SHP77 (cell line): ENCODE measurements at regions not wholly inside any gene's neighbourhood (a gene's known extent, or its start where the extent isn't known, plus 50 kb on each side); places are given as distances from the start of the nearest gene placed in this dataset.
"Not testable (repeated sequence)": the region's sequence is repeated elsewhere in the genome, so short reads cannot be mapped to it uniquely, and the experiment has no call there.

Experiments
- DNase-seq, 2 experiments: peaks; one replicate each; lab custom pipeline; 2025; lab: John Stamatoyannopoulos, UW

- no peak for DNase-seq
Observed at GRCh38 chr1:234776876-234777855, 167.2 kb upstream of the IRF2BP2 start.

GRCh38 chr1:234776256-234776875 lies 166.4 kb upstream of the IRF2BP2 start:
- DNase-seq: no peak

GRCh38 chr1:234775477-234776246 lies 165.7 kb upstream of the IRF2BP2 start:
- DNase-seq: no peak

DNA sequence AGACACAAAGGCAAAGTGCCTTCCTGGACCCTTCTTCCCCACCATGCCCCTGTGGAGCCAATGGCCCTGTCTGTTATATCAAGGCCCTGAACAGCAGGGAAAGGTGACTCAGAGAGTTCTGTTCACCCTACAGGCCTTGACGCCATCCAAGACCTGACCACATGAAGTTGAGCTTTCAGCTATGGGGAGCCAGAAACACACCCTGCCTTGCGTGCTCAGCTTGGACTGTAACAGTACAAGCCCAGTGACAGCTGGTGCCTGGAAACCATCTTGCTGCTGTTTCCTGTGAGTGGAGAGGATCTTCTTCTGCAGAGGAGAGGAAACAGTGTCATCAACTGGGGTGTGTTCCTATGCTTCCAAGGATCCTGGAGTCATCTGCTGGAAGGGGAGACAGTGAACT lies 165.0 kb upstream of the IRF2BP2 start:
- no peak for DNase-seq

DNA sequence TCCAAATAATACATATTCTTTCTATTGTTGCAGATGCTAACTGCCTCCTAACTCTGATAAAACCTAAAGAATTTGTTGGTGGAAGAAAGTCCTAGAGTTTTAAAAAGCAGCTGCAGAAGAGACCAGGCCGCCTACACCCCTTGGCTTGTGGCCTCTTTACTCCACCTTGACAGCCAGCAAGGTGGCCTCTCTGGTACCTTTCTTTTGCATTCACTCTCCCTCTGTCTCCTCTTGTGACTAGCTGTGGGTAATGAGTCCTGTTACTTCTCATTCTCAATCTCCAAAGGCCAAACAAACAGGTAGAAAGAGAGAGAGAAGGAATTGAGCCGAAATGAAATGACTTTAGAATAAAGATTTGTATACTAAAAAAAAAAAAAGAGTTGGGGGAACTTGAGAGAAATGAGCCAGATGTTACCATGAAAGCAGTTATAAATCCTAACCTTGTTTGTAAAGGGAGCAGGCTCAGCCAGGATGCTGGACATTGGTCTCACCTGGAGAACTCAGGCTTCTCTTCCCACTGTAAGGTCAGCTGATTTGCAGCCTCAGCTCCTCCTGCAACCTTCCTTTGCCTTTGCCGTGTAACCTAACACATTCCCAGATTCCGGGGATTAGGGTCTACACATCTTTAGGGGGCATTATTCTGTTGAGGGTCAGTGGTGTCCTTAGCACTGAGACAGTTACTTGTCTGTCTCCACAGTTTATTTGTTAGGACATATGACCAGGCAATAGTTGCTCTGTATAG lies 164.1 kb upstream of the IRF2BP2 start:
- no peak for DNase-seq

DNA sequence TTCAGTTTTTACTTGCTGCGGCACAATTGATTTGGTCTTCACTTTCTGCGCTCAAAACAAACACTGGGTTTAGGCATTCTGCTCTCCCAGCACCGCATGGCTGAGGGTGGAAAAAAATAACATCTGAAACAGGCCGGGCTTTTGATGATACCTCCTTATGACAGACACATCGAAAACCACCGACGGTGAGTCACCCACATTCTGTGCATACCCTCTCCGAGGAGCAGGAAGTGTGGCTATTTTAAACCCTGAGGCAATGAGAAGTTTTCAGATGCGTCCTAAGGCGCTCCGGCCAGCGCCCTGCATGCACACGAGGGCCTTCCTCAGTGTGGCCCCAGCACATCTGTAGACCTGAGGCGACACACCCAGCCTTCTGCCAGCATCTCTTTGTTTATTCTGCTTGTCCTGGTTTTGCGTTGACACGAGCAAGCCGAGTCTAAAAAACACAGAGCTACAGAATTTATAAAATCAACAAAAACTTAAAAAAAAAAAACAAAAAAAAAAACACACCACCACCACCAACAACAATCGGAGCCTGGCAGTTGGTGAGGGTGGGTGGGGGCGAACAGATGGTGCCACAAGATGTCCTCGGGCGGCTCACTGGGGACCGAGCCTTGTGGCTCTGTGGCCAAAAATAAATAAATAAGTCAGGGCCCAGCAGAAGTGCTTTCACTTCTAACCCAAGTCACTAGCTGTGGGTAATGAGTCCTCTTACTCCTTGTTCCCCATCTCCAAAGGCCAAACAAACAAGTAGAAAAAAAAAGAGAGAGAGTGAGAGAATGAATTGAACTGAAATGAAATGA lies 162.6 kb upstream of the IRF2BP2 start:
- peak in 1 of 2 experiments; percentile 32 for DNase-seq

- DNase-seq: no peak
Observed at GRCh38 chr1:234771642-234772344, 161.8 kb upstream of the IRF2BP2 start.

- no peak for DNase-seq
Observed at GRCh38 chr1:234770924-234771540, 161.1 kb upstream of the IRF2BP2 start.

- no peak for DNase-seq
Observed at GRCh38 chr1:234769986-234770795, 160.2 kb upstream of the IRF2BP2 start.

DNA sequence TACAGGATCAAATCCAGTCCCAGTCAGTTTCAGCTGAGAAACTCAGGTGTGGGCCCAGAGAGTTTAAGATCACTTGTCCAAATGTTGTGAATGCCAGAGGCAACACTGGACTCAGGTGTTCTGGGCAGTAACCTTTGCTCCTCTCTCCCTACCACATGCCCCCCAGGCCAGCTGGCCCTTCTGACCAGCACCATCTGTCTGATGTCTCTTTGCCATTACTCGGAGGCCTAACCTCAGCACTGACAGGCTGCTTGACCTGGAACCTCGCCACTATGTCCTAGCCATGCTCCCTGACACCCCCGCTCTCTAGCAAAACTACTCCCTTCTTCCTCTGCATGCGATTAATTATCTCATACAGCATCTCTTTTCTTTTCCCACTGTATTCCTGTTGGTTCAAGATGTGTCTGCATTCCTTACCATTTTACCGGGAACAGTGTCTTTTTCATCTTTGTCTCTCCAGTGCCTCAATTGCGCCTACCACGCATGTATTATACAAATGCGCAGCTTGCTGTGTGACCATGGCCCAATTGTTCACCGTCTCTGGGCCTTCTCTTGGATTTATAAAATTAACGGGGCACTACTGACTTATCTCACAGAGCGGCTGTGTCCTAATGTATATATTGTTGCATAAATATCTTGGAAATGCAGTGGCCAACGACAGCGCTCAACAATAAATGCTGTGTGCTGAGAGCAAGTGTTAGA lies 159.5 kb upstream of the IRF2BP2 start:
- no peak for DNase-seq

DNA sequence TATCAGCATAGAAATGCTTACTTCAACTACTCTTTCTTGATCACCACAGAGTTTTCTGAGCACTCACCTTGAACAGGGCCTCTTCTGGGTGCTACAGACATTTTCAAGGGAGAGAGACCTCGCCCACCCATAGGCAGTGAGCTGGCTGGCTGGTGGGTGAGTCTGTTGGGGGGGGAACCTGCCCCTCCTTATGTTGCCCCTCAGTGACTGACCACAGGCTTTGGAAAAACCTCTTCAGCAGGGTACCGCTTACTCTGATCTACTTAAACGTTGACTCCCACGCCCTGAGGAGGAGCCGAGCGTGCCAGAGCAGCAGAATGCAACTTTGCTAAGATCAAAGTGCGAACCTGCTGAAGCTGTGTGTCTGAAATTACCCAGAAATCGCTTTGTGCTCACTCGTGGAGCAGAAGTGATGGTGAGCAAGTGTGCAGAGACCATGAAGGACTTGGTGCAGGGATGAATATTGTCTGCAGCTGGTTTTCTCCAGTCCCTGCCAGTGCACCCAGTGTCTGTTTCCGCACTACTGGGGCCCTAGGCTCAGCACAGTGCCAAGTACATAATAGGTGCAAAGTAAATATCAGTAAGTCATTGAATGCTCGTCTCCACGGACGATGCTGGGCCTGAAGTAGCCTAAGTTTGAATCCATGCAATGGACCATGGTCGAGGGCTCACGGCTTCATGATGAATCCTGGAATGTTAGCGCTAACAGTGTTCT lies 158.7 kb upstream of the IRF2BP2 start:
- no peak for DNase-seq

- no peak for DNase-seq
Observed at GRCh38 chr1:234768171-234768568, 158.2 kb upstream of the IRF2BP2 start.

DNA sequence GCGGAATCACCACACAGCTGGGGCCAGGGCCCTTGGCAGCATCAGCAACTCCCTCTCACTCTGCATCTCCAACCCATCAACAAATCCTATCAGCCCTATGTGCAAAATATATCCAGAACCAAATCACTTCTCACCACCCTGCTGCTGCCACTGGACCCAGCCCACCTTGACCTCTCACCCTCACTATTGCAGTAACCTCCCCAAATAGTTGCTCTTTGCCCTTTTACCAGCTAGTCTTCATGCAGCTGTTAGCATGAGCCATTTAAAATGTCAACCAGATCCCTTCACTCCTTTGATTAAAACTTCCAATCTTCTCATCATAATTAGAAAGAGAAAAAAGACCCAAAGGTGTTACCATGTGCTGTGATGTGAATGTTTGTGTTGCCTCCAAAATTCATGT lies 155.7 kb upstream of the IRF2BP2 start:
- DNase-seq: no peak

GRCh38 chr1:234765181-234765580 lies 155.2 kb upstream of the IRF2BP2 start:
- DNase-seq: no peak

- DNase-seq: no peak
Observed at GRCh38 chr1:234763910-234764309, 153.9 kb upstream of the IRF2BP2 start.

GRCh38 chr1:234763367-234763766 lies 153.4 kb upstream of the IRF2BP2 start:
- DNase-seq: no peak

DNA sequence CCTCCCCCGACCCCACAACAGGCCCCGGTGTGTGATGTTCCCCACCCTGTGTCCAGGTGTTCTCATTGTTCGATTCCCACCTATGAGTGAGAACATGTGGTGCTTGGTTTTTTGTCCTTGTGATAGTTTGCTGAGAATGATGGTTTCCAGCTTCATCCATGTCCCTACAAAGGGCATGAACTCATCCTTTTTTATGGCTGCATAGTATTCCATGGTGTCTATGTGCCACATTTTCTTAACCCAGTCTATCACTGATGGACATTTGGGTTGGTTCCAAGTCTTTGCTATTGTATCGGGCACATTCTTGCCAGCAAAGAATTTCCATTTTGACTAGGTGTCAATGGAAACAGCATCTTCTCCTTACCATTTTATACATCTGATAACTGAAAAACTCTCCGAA lies 152.1 kb upstream of the IRF2BP2 start:
- DNase-seq: not testable (repeated sequence)

GRCh38 chr1:234760303-234760723 lies 150.3 kb upstream of the IRF2BP2 start:
- DNase-seq: no peak
